Naive thymus-derived CD8-positive, alpha-beta T cell (primary cell): ENCODE measurements at regions not wholly inside any gene's neighbourhood (a gene's known extent, or its start where the extent isn't known, plus 50 kb on each side); places are given as distances from the start of the nearest gene placed in this dataset.

Experiments
- ATAC-seq, 2 donors: fragments of 150-1000 bp; cut with Tn5 transposase in 1 of 2; sonication (Bioruptor Pico), chemical (Tn5 transposase) in 1 of 2; 1 replicate in 1 of 2; 2 replicates in 1 of 2; pipeline ENCODE4 v1.10.0; 2021; ENCODE audit warnings: mild to moderate bottlenecking in 2 of 2, moderate library complexity in 2 of 2
- POLR2A ChIA-PET: fragments of 350-600 bp; sonication (Branson Sonifier 250); formaldehyde crosslinking; loops from one replicate; lab custom pipeline; 2021; ENCODE audit warnings: antibody characterized with exemption; lab: Charles Lee
- DNase-seq, 10 donors: peaks; one replicate each; pipeline versions ENCODE4 v3.0.0 to v3.0.0-alpha.2; 2020 to 2022
- H3K27ac Mint-ChIP-seq, 10 donors: one replicate each; pipeline ENCODE4 v1.8.0; 2020 to 2022; ENCODE audit warnings: mild to moderate bottlenecking in 10 of 10, mixed read lengths in 10 of 10, moderate library complexity in 4 of 10, inconsistent platforms in 1 of 10
- H3K27me3 Mint-ChIP-seq, 5 donors: one replicate each; pipeline ENCODE4 v1.8.0; 2021 to 2022; ENCODE audit warnings: mixed read lengths in 5 of 5
- H3K36me3 Mint-ChIP-seq, 3 donors: one replicate each; pipeline ENCODE4 v1.8.0; 2020 to 2022; ENCODE audit warnings: mixed read lengths in 3 of 3, mild to moderate bottlenecking in 2 of 3, inconsistent platforms in 1 of 3
- H3K4me1 Mint-ChIP-seq, 4 donors: one replicate each; pipeline ENCODE4 v1.8.0; 2021 to 2022; ENCODE audit warnings: mixed read lengths in 4 of 4
- H3K4me3 Mint-ChIP-seq, 10 donors: one replicate each; pipeline ENCODE4 v1.8.0; 2020 to 2022; ENCODE audit warnings: mild to moderate bottlenecking in 10 of 10, mixed read lengths in 10 of 10, moderate library complexity in 6 of 10, inconsistent platforms in 1 of 10
- H3K9me3 Mint-ChIP-seq, 9 donors: one replicate each; pipeline ENCODE4 v1.8.0; 2020 to 2022; ENCODE audit warnings: mixed read lengths in 9 of 9, mild to moderate bottlenecking in 3 of 9, inconsistent platforms in 1 of 9, moderate library complexity in 1 of 9

DNA sequence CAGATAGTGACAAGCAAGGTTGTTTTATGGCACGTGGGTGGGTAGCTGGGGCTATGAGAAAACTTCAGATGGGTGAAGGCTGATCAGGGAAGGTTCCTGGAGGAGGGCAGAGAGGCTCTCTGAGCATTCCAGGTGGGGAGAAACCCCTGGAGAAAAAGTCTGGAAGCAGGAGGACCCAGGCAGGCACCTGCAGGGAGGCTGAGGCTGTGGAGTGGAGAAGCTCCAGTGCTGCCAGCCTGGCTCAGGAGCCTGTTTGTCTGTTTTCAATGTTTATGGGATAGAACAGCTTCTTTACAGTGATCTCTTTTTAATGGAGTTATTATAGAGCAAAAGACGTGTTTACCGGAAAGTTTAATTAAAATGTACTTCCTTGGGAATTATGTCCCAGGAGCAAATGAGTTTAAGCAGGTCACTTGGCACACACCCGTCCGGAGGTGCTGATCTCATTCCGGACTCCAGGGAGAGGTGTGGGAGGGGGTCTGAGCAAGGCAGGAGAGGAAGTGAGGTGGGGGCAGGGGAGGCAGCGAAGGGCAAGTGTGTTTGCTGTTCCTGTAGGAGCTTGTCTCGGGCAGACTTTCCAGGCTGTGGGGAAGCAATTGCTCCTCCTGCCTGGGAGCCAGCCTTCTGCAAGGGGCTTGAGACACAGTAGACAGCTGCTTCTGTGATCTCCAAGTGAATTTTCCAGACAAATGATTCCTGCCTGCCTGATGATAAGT, 239.5 kb downstream of the MYCN start:
- DNase-seq (no peak), ATAC-seq (no peak)
- peaks cover 0 to 7% (median 0%) of the 10 kb centered on the region in 5 donors for H3K27me3 Mint-ChIP-seq
- no peaks in the 10 kb centered on the region for H3K36me3 Mint-ChIP-seq
- no peak overlapping the region for H3K27ac Mint-ChIP-seq
- POLR2A ChIA-PET: no interaction called here
- H3K4me3 Mint-ChIP-seq: no peak overlapping the region
- no peaks in the 10 kb centered on the region for H3K9me3 Mint-ChIP-seq
- no peaks in the 10 kb centered on the region for H3K4me1 Mint-ChIP-seq

DNA sequence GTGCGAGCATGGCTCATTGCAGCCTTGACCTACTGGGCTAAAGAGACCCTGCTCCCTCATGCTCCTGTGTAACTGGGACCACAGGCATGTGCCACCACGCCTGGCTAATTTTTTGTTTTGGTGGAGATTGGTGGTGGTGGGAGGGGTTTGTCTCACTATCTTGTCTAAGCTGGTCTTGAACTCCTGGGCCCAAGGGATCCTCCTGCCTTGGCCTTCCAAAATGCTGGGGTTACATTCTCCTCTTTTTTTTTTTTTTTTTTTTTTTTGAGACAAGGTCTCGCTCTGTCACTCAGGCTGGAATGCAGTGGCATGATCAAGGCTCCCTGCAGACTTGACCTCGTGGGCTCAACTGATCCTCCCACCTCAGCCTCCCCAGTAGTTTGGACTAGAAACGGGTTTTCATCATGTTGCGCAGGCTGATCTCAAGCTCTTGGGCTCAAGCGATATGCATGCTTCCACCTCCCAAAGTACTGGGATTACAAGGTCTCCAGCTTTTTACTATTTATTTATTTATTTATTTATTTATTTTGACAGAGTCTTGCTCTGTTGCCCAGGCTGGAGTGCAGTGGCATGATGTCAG, 238.3 kb downstream of the MYCN start:
- H3K36me3 Mint-ChIP-seq: no peaks in the 10 kb centered on the region
- H3K4me1 Mint-ChIP-seq: no peaks in the 10 kb centered on the region
- no peak for DNase-seq
- H3K4me3 Mint-ChIP-seq: no peak overlapping the region
- H3K9me3 Mint-ChIP-seq: no peaks in the 10 kb centered on the region
- POLR2A ChIA-PET: no interaction called here
- no peak overlapping the region for H3K27ac Mint-ChIP-seq
- no peak for ATAC-seq
- peaks cover 0 to 7% (median 0%) of the 10 kb centered on the region in 5 donors for H3K27me3 Mint-ChIP-seq

DNA sequence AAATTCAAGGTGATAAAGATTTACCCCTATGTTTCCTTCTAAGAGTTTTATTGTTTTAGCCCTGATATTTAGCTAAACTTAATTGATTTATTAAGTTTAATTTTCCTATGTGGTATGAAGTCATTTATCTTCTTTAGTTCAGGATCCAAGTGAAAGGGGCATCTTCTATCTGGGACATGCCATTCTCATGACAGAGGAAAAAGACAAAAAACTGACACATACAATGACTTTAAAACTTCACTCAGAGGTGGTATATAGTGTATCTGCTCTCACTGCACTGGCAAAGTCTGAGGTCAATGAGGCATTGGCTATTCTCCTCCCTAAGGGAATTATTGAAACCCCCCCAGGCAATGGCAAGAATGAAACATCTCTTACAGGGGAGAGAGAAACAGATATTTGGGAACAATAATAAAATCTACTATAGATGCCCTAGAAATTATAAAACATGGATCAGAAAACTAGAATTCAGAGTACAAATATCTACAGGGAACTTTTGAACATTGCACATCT, 237.4 kb downstream of the MYCN start:
- H3K27ac Mint-ChIP-seq: no peak overlapping the region
- POLR2A ChIA-PET: no interaction called here

DNA sequence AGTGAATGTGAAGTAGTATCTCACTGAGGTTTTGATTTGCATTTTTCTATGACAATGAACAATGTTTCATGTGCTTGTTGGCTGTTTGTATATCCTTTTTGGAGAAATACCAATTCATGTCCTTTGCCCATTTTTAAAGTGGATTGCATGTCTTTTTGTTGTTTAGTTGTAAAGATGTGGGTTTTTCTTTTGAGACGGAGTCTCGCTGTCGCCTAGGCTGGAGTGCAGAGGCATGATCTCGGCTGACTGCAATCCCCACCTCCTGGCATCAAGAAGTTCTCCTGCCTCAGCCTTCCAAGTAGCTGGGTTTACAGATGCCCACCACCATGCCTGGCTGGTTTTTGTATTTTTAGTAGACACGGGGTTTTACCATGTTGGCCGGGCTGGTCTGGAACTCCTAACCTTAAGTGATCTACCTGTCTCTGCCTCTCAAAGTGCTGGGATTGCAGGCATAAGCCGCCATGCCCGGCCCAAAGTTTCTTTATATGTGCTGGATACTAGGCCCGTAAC, 236.7 kb downstream of the MYCN start:
- ATAC-seq (no peak), DNase-seq (no peak)
- POLR2A ChIA-PET: no interaction called here
- no peak overlapping the region for H3K27ac Mint-ChIP-seq
- no peaks in the 10 kb centered on the region for H3K4me1 Mint-ChIP-seq
- H3K4me3 Mint-ChIP-seq: no peak overlapping the region
- H3K27me3 Mint-ChIP-seq: peaks cover 0 to 3% (median 0%) of the 10 kb centered on the region in 5 donors
- no peaks in the 10 kb centered on the region for H3K36me3 Mint-ChIP-seq
- H3K9me3 Mint-ChIP-seq: no peaks in the 10 kb centered on the region

More for the DNA sequence above, 237.4 kb downstream of the MYCN start:
- no peaks in the 10 kb centered on the region for H3K4me1 Mint-ChIP-seq
- no peak overlapping the region for H3K4me3 Mint-ChIP-seq
- H3K36me3 Mint-ChIP-seq: no peaks in the 10 kb centered on the region
- DNase-seq: no peak
- no peaks in the 10 kb centered on the region for H3K9me3 Mint-ChIP-seq
- H3K27me3 Mint-ChIP-seq: peaks cover 0 to 3% (median 0%) of the 10 kb centered on the region in 5 donors
- ATAC-seq: no peak

DNA sequence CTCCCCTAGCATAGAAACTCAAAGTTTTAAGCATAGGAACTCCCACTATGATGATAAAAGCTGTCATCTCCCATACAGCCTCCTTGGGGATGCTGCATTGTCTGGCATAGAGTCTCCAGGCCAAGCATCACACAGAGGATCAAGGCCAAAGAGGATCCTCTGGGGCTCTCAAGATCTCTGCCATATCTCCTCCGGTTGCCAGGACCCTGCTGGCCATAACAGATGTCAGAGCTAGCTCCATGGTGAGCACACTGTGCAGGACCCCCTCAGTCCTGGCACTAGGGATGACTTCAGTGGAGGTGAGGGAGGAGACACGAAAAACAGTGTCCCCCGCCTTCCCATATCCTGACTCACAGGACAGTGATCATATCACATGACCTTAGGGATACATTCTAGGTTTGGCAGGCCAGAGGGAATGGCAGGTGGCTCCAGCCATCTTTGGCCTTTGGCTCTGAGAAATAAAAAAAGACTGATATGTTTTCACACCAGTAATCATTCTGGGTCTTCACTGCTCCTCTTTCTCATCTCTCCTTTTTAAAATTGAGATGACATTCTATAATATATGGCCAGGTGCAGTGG, 235.0 kb downstream of the MYCN start:
- H3K27ac Mint-ChIP-seq: no peak overlapping the region
- no peaks in the 10 kb centered on the region for H3K36me3 Mint-ChIP-seq
- H3K9me3 Mint-ChIP-seq: no peaks in the 10 kb centered on the region
- POLR2A ChIA-PET: no interaction called here
- H3K27me3 Mint-ChIP-seq: no peaks in the 10 kb centered on the region
- no peak for ATAC-seq
- no peak for DNase-seq
- no peak overlapping the region for H3K4me3 Mint-ChIP-seq
- H3K4me1 Mint-ChIP-seq: no peaks in the 10 kb centered on the region

DNA sequence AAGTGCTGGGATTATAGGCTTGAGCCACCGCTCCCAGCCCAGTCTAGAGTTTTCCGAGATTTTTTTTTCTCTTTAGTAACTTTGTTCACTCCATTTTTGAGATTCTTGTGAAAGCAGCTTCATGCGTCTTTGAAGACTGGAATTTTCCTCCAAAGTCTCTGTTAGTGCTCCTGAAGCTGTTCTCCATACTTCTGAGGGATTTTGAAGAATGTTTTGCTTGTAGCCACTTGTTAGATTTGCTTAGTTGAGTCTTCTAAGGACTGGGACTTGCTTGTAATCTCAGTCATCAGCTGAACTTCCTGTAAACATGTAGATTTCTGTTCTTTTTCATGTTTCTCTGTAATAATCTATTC, 234.3 kb downstream of the MYCN start:
- no peak overlapping the region for H3K4me3 Mint-ChIP-seq
- H3K9me3 Mint-ChIP-seq: no peaks in the 10 kb centered on the region
- H3K27ac Mint-ChIP-seq: no peak overlapping the region
- no peak for ATAC-seq
- H3K4me1 Mint-ChIP-seq: no peaks in the 10 kb centered on the region
- no peaks in the 10 kb centered on the region for H3K27me3 Mint-ChIP-seq
- DNase-seq: no peak
- POLR2A ChIA-PET: no interaction called here
- no peaks in the 10 kb centered on the region for H3K36me3 Mint-ChIP-seq

DNA sequence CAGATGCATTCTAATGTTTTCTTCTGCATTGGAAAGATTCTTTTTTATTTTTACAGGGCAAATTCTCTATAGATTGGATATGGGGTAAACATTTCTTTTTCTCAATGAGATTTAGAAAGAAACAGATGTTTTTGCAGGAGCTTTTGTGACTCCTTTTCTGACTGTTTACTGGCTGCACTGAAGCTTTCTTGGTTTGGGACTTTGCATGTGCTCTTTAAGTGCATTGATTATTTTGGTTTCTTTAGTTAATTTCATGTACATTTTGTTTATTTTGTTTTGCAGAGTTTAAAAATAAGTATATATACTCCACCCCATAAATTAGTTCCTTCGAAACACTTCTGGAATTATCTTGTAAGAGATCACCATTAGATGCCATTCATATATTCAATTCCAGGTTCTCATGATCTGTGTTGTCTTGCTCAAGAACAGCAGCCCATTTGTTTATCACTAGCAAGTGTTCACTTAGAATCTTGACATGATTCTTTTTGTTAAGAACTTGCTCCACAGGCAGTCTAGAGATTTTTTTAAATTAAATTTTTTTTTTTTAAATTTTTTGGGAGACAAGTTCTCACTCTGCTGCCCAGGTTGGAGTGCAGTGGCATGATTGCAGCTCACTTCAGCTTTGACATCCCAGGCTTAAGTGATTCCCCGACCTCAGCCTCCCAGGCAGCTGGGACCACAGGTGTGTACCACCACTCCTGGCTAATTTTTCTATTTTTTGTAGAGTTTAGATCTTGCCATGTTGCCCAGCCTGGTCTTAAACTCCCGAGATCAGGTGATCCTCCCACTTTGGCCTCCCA, 233.7 kb downstream of the MYCN start:
- Mint-ChIP-seq H3K36me3 (no peaks in the 10 kb centered on the region), H3K27me3 (no peaks in the 10 kb centered on the region), H3K27ac (no peak overlapping the region), H3K9me3 (no peaks in the 10 kb centered on the region), H3K4me1 (no peaks in the 10 kb centered on the region), H3K4me3 (no peak overlapping the region)
- POLR2A ChIA-PET: no interaction called here
- ATAC-seq: no peak
- no peak for DNase-seq

DNA sequence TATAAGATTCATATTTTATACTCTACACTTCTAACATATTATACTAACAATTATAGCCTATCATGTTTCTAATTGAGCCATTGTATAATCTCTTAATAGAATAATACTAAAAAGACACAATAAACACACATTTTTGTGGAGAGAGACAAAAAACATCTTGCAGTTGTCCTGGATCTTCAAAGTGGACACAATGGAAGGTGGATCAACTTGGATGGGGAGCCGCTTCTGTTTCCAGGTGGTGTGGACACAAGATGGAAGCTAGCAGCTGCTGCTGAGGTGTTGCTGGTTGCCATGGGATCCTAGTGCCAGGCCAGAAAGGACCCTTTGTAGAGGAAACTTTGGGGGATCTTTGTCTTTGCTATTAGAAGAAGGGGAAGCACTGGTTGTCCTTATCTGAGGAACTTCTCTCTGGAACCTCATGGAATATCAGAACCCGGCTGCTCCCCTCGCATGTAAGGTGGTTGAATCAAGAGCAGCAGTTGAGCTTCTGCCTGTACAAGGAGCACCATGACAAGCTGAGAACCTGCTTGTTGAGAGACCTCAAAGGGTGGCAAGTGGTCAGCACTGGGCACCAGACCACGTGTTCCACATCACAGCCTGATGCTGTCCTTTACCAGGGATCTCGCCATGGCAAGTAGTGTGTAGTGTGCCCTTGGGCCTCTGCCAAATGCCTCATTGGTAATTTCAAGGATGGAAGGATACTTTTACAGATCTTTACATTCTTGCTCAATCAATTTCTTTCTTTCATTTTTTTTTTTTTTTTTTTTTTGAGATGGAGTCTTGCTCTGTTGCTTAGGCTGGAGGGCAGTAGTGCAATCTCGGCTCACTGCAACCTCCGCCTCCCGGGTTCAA, 232.2 kb downstream of the MYCN start:
- DNase-seq: no peak
- H3K36me3 Mint-ChIP-seq: no peaks in the 10 kb centered on the region
- POLR2A ChIA-PET: no interaction called here
- no peak for ATAC-seq
- no peak overlapping the region for H3K4me3 Mint-ChIP-seq
- H3K27me3 Mint-ChIP-seq: peaks cover 0 to 7% (median 0%) of the 10 kb centered on the region in 5 donors
- H3K9me3 Mint-ChIP-seq: peaks cover 0 to 4% (median 0%) of the 10 kb centered on the region in 9 donors
- H3K27ac Mint-ChIP-seq: no peak overlapping the region
- no peaks in the 10 kb centered on the region for H3K4me1 Mint-ChIP-seq

DNA sequence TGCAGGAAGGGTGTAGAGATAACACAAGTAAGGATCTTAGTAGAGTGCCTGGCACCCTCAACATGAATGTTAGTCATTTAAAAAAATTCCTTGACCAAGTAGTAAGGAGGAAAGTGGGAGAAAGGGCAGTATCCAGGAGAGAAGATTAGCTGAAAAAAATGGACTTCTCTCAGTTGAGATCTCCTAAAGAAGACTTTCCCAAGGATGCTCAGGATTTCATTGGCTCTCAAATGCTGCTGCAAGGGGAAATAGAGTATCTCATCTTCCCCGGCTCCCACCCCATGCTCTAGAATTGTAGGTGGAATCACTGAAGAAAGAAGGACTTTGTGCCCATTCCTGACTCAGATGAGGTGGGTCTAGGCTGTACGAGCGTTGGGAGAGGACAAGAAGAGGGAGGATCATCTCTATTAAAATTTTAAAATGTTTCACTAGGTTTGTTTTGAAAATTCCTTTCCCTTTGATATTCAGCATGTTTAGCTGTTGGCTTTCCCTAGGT, 231.1 kb downstream of the MYCN start:
- Mint-ChIP-seq H3K4me3 (no peak overlapping the region), H3K9me3 (peaks cover 0 to 4% (median 0%) of the 10 kb centered on the region in 9 donors), H3K27me3 (peaks cover 0 to 7% (median 0%) of the 10 kb centered on the region in 5 donors), H3K36me3 (no peaks in the 10 kb centered on the region), H3K27ac (no peak overlapping the region), H3K4me1 (no peaks in the 10 kb centered on the region)
- ATAC-seq (no peak), DNase-seq (no peak)
- POLR2A ChIA-PET: no interaction called here

DNA sequence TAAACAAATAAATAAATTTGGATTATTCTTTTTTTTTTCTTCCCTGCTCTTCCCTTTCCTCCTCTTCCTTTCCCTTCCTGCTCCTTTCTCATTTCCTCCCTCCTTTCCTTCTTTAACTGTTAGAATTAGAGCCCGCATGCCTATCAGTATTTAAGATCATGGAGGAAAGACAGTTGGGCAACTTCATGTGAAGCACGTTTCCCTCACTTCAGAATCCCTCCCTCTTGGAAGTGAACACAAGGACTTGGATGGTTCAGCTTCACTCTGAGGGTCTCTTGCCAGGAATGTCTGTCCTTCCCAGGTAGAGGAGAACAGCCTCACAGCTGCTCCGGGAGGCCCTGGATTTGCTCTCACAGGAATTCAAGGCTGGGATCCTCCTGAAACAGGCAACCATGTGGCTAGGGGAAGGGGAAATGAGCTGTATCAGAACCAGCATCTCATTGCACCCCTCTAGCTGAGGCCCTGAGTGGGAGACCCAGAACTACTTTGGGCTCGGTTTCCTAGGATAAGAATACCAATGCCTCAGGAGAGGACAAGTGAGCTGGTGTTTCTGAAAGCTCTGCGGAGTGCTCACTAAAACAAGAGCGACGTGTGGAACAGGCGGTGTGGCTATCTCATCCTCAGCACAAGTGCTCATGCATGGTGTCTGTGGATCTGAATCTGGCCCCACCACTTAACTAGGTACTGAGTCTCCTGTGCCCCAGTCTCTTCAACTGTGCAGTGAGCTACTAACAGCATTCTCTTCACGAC, 230.5 kb downstream of the MYCN start:
- H3K4me3 Mint-ChIP-seq: no peak overlapping the region
- H3K9me3 Mint-ChIP-seq: peaks cover 0 to 4% (median 0%) of the 10 kb centered on the region in 9 donors
- H3K36me3 Mint-ChIP-seq: no peaks in the 10 kb centered on the region
- H3K27ac Mint-ChIP-seq: no peak overlapping the region
- DNase-seq (no peak), ATAC-seq (no peak)
- no peaks in the 10 kb centered on the region for H3K4me1 Mint-ChIP-seq
- H3K27me3 Mint-ChIP-seq: peaks cover 0 to 7% (median 0%) of the 10 kb centered on the region in 5 donors
- POLR2A ChIA-PET: no interaction called here

DNA sequence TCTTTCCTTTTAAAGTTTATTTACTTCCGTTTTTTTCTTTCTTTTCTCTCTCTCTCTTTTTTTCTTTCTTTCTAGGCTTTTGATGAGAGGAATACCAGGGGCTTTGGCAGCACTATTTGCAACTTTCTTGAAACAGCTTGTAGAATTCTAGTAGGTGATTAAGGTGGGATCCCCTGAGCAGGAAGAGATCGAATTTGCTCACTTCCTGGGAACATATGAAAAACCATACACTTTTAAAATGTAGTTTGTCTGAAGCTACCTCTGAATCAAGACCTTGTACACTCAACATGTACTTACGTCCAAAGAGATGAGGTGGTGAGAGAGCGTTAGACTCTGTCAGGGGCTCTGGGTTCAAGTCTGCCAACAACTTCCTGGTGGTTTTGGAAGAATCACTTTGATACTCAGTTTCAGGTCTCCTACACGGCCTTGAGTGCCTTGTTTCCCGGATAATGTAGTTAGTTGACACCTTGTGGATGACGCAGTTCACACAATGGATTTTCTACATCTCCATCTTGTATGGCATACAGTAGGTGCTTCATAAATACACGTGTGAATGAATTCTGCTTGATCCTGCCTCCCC, 229.1 kb downstream of the MYCN start:
- ATAC-seq (no peak), DNase-seq (no peak)
- Mint-ChIP-seq H3K4me1 (no peaks in the 10 kb centered on the region), H3K27me3 (peaks cover 0 to 13% (median 0%) of the 10 kb centered on the region in 5 donors), H3K4me3 (no peak overlapping the region), H3K27ac (no peak overlapping the region), H3K36me3 (no peaks in the 10 kb centered on the region), H3K9me3 (peaks cover 0 to 4% (median 0%) of the 10 kb centered on the region in 9 donors)
- POLR2A ChIA-PET: no interaction called here
